ENCODE measurements at regions not wholly inside any gene's neighbourhood (a gene's known extent, or its start where the extent isn't known, plus 50 kb on each side); places are given as distances from the start of the nearest gene placed in this dataset.

DNA sequence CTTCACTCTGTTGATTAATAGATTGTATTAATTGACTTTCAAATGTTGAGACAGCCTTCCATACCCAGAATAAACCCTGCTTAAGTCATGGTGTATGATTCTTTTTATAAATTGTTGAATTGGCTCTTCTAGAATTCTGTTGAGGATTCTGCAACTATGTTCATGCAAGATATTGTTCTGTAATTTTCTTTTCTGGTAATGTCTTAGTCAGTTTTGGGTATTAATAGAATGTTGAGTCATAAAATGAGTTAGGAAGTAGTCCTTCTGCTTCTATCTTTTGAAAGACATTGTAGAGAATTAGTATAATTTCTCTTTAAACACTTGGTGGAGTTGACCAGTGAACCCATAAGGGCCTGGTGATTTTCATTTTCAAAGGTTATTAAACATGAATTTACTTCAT lies 958.9 kb downstream of the LRFN5 start:
- no peaks in the 10 kb centered on the region for H3K36me3 Mint-ChIP-seq
- H3K27ac Mint-ChIP-seq = no peak overlapping the region

DNA sequence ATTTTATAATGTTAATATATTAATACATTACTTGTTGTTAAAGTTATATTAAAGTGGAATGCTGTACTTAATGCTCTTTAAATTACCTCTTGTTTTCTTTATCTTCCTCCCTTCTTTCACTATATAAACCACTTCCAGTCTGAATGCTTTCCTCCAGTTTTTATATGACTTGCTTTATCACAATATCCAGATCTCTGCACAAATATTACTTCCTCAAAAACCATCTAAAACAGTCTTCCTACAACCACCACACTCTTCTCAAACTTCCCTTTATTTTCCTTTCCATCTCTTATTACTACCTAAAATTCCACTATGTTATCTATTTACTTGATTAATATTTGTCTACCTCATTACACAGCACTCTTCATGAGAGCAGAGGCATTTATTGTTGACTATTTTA lies 956.6 kb downstream of the LRFN5 start:
- no peak for DNase-seq
- peaks cover 9% of the 10 kb centered on the region for H3K9me3 Mint-ChIP-seq (ENCODE audit: low read depth)
- ATAC-seq = no peak
- no peaks in the 10 kb centered on the region for H3K36me3 Mint-ChIP-seq
- H3K27ac Mint-ChIP-seq = no peak overlapping the region
- H3K27me3 Mint-ChIP-seq = no peaks in the 10 kb centered on the region
- CTCF ChIA-PET = no interaction called here
- no peak overlapping the region for H3K4me3 Mint-ChIP-seq
- H3K4me1 Mint-ChIP-seq = no peaks in the 10 kb centered on the region

More for the DNA sequence above, 958.9 kb downstream of the LRFN5 start:
- Mint-ChIP-seq H3K4me1 (no peaks in the 10 kb centered on the region), H3K9me3 (ENCODE audit: low read depth) (peaks cover 12% of the 10 kb centered on the region), H3K27me3 (no peaks in the 10 kb centered on the region), H3K4me3 (no peak overlapping the region)
- DNase-seq (no peak), ATAC-seq (no peak)
- CTCF ChIA-PET = no interaction called here

DNA sequence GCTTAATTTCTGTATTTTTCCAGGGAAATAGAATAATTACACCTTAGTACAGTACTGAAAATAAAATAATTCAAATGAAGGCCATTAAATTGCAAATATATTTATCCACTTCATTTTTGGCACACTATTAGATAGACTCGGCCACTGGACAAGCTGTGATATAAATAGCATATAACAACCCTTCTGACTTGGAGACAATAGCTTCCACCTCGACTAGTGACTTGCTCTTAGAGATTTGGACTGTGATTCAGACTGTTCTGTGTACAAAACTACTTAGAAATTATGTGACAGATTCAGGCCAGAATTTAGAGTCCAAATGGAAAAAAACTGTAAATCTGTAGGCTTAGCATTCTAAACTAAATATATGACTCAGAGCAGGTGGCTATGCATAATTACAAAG lies 949.9 kb downstream of the LRFN5 start:
- CTCF ChIA-PET = no interaction called here
- Mint-ChIP-seq H3K36me3 (no peaks in the 10 kb centered on the region), H3K4me3 (no peak overlapping the region), H3K9me3 (ENCODE audit: low read depth) (peaks cover 10% of the 10 kb centered on the region), H3K27me3 (no peaks in the 10 kb centered on the region), H3K27ac (no peak overlapping the region), H3K4me1 (no peaks in the 10 kb centered on the region)
- no peak for DNase-seq
- ATAC-seq = no peak

DNA sequence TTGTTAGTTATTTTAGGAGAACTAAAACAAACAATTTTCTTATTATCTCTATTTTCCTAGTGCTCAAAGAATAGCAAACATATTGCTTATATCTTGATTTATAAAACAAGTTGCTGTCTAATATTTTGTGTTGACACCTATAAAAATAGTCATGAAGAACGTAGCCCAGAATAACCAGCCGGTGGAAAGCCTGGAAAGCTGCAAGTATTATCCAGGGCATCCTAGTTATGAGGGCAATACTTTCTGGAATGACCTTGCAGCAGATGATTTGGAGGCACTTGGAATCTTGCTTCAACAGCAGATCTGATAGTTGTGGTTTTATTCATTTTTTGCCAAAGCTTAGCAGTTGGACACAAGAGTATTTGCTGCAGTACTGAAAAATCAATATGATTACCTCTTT lies 948.7 kb downstream of the LRFN5 start:
- CTCF ChIA-PET = no interaction called here

DNA sequence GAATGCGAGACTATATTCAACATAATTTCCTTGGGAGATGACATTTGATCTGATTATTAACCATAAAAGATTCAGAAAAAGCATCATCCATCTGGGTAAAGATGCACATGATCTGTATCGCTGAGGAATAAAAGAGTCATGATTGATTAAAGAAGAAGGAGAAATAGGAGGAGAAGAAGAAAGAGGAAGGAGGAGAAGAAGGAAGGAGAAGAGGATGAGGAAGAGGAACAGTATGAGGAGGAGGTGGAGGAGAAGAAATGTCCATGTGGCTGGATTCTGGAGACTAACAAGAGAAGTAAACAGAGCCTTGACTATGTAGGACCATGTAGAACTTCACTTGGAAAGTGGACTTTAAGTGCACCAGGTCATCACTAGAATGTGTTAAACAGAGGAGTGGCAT lies 947.4 kb downstream of the LRFN5 start:
- Mint-ChIP-seq H3K4me1 (no peaks in the 10 kb centered on the region), H3K9me3 (ENCODE audit: low read depth) (peaks cover 10% of the 10 kb centered on the region), H3K36me3 (no peaks in the 10 kb centered on the region), H3K4me3 (no peak overlapping the region), H3K27me3 (no peaks in the 10 kb centered on the region), H3K27ac (no peak overlapping the region)
- CTCF ChIA-PET = no interaction called here
- ATAC-seq (no peak), DNase-seq (no peak)

More for the DNA sequence above, 948.7 kb downstream of the LRFN5 start:
- Mint-ChIP-seq H3K4me3 (no peak overlapping the region), H3K4me1 (no peaks in the 10 kb centered on the region), H3K9me3 (ENCODE audit: low read depth) (peaks cover 10% of the 10 kb centered on the region), H3K27me3 (no peaks in the 10 kb centered on the region), H3K27ac (no peak overlapping the region), H3K36me3 (no peaks in the 10 kb centered on the region)
- no peak for ATAC-seq
- DNase-seq = no peak

DNA sequence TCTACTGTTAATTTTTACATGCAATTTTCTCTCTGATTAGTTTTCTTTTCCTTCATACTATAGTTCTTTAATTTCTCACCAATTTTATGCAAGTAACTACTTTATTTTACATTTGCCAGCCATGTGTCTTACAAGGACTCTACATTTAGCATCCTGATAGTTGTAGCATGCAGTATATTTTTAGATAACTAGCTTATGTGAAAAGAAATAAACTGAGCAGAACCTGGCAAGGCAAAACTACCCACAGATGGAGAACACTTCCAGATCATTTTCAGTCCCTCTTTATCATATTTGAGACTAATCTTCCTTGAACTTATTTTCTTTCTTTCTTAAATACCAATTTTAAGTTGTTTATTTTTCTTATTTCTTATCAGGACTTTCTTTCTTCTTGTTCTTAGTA lies 943.6 kb downstream of the LRFN5 start:
- H3K36me3 Mint-ChIP-seq = no peaks in the 10 kb centered on the region
- H3K27me3 Mint-ChIP-seq = no peaks in the 10 kb centered on the region
- no peak overlapping the region for H3K27ac Mint-ChIP-seq
- ATAC-seq = no peak
- H3K9me3 Mint-ChIP-seq (ENCODE audit: low read depth) = peaks cover 7% of the 10 kb centered on the region
- H3K4me3 Mint-ChIP-seq = no peak overlapping the region
- H3K4me1 Mint-ChIP-seq = no peaks in the 10 kb centered on the region
- CTCF ChIA-PET = no interaction called here
- no peak for DNase-seq

DNA sequence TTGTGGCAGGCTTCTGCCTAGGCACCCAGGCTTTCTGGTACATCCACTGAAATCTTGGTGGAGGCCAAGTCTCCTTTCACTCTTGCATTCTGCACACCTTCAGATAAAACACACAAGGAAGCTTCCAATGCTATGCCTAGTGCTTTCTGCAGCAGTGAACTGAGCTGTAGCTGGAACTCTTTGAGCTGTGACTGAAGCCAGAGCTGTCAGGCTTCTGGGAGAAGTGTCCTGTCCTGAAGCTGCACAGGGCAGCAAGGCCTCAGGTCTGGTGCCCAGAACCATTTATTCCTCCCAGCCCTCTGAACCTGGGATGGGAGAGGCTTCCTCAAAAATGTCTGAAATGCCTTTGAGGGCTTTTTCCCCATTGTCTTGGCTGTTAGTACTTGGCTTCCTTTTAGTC lies 941.7 kb downstream of the LRFN5 start:
- no peak overlapping the region for H3K4me3 Mint-ChIP-seq
- H3K9me3 Mint-ChIP-seq (ENCODE audit: low read depth) = peaks cover 2% of the 10 kb centered on the region
- ATAC-seq (no peak), DNase-seq (no peak)
- no peaks in the 10 kb centered on the region for H3K27me3 Mint-ChIP-seq
- H3K36me3 Mint-ChIP-seq = no peaks in the 10 kb centered on the region
- CTCF ChIA-PET = no interaction called here
- H3K27ac Mint-ChIP-seq = no peak overlapping the region
- no peaks in the 10 kb centered on the region for H3K4me1 Mint-ChIP-seq

DNA sequence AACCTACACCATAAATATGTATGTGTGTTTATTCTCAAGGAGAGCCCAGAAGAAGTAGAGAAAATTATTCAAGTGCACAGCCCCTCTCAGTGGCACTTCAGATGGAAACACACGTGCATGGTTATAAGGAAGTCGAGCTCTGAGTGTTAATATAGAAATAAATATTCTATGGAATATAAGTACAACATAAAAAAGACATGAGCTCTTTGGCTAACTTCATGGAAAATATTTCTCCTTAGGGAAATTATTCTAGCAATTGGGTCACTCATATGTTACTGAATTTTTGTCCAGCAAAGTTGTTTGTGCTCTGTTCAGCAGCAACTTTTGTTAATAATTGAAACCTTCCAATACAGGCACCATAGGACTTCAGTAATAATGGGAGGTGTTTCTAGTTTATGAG lies 939.0 kb downstream of the LRFN5 start:
- no peak overlapping the region for H3K27ac Mint-ChIP-seq
- DNase-seq (no peak), ATAC-seq (no peak)
- no peaks in the 10 kb centered on the region for H3K36me3 Mint-ChIP-seq
- H3K27me3 Mint-ChIP-seq = no peaks in the 10 kb centered on the region
- CTCF ChIA-PET = no interaction called here
- H3K4me3 Mint-ChIP-seq = no peak overlapping the region
- no peaks in the 10 kb centered on the region for H3K4me1 Mint-ChIP-seq
- peaks cover 2% of the 10 kb centered on the region for H3K9me3 Mint-ChIP-seq (ENCODE audit: low read depth)

DNA sequence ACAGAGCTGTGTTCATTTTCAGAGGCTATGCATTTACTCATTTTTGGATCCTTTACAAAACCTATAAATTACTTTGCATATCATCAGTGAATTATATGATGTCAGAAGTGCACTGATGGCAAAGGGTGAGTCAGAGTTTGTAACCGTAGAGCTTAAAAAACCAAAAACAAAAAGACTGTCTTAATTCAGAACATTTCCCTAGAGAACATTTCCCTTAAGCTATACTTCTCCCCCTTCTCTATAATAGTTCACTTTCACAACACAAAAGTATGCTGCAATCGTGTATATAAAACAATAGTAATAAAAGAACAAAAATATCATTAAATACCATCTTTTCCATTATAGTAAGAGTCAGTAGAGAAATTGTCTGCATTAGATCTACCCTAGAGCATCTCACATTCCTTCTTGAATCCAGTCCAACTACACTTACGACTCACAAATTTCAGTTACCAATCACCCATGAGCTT lies 934.9 kb downstream of the LRFN5 start:
- no peaks in the 10 kb centered on the region for H3K4me1 Mint-ChIP-seq
- DNase-seq (no peak), ATAC-seq (no peak)
- CTCF ChIA-PET = no interaction called here
- H3K36me3 Mint-ChIP-seq = no peaks in the 10 kb centered on the region
- no peak overlapping the region for H3K27ac Mint-ChIP-seq
- H3K4me3 Mint-ChIP-seq = no peak overlapping the region
- no peaks in the 10 kb centered on the region for H3K9me3 Mint-ChIP-seq (ENCODE audit: low read depth)
- H3K27me3 Mint-ChIP-seq = no peaks in the 10 kb centered on the region

DNA sequence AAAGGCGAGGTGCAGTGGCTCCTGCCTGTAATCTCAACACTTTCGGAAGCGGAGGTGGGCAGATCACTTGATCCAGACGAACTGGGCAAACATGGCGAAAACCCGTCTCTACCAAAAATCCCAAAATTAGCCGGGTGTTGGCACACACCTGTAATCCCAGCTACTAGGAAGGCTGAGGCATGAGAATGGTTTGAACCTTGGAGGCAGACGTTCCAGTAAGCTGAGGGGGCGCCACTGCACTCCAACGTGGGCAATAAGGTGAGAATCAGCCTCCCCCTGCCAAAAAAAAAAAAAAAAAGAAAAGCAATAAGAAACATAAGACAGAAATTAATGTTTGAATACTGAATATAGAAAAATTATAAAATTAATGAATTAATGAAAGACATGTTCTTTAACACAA lies 928.7 kb downstream of the LRFN5 start:
- Mint-ChIP-seq H3K9me3 (ENCODE audit: low read depth) (peaks cover 4% of the 10 kb centered on the region), H3K4me3 (no peak overlapping the region), H3K27me3 (no peaks in the 10 kb centered on the region), H3K36me3 (no peaks in the 10 kb centered on the region), H3K27ac (no peak overlapping the region), H3K4me1 (no peaks in the 10 kb centered on the region)
- ATAC-seq = no peak
- DNase-seq = no peak
- CTCF ChIA-PET = no interaction called here

DNA sequence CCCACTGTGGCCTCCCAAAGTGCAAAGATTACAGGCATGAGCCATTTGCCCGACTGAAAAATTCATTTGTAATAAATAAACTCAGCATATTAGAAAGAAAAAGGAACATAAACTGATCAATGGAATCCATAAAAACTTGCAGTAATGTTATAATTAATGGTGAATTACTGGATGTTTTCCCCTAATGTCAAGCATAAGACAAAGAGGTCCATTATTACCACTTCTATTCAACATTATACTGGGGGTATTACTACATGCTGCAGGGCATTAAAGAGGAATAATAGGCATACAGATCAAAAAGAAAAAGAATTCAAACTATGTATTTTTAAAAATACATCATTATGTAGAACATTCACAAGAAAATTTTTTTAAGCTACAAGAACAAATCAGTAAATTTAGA lies 926.8 kb downstream of the LRFN5 start:
- ATAC-seq = no peak
- CTCF ChIA-PET = no interaction called here
- no peaks in the 10 kb centered on the region for H3K27me3 Mint-ChIP-seq

DNA sequence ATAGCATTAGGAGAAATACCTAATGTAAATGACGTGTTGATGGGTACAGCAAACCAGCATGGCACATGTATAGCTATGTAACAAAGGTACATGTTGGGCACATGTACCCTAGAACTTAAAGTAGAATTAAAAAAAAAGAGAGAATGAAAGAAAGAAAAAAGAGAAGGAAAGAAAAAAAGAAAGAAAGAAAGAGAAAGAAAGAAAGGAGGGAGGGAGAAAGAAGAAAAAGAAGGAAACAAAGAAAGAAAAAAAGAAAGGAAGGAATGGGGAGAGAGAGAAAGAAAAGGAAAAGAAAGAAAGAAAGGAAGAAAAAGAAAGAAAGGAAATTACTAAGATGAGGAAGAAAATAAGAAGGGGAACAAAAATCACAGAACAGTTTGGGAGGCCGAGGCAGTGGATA lies 925.5 kb downstream of the LRFN5 start:
- Mint-ChIP-seq H3K36me3 (no peaks in the 10 kb centered on the region), H3K4me1 (no peaks in the 10 kb centered on the region), H3K27ac (no peak overlapping the region), H3K27me3 (no peaks in the 10 kb centered on the region), H3K9me3 (ENCODE audit: low read depth) (peaks cover 4% of the 10 kb centered on the region), H3K4me3 (no peak overlapping the region)
- ATAC-seq = no peak
- CTCF ChIA-PET = no interaction called here
- DNase-seq = no peak

More for the DNA sequence above, 926.8 kb downstream of the LRFN5 start:
- Mint-ChIP-seq H3K36me3 (no peaks in the 10 kb centered on the region), H3K4me1 (no peaks in the 10 kb centered on the region), H3K4me3 (no peak overlapping the region), H3K27ac (no peak overlapping the region), H3K9me3 (ENCODE audit: low read depth) (peaks cover 4% of the 10 kb centered on the region)
- no peak for DNase-seq

DNA sequence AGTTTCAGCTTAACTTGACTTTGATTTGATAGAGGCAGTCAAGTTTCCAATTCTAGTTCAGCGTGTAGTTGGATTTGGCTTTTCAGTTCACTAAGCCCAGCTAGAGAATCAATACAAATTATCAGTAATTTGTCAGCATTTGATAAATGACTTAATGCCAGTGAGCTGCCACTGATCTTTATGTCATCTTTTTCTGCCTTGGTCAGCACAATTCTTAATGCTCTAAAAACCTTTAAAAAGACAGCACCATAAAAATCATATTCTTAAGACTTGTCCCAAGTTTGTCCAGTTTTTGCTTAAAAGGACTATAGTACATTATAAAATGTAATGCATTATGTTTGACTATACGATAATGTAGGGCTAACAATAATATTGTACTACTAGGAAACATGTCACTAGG lies 920.5 kb downstream of the LRFN5 start:
- no peaks in the 10 kb centered on the region for H3K4me1 Mint-ChIP-seq
- H3K36me3 Mint-ChIP-seq = no peaks in the 10 kb centered on the region
- no peak overlapping the region for H3K4me3 Mint-ChIP-seq
- no peaks in the 10 kb centered on the region for H3K27me3 Mint-ChIP-seq
- no peak overlapping the region for H3K27ac Mint-ChIP-seq
- peaks cover 4% of the 10 kb centered on the region for H3K9me3 Mint-ChIP-seq (ENCODE audit: low read depth)
- CTCF ChIA-PET = no interaction called here
- no peak for DNase-seq
- ATAC-seq = no peak

DNA sequence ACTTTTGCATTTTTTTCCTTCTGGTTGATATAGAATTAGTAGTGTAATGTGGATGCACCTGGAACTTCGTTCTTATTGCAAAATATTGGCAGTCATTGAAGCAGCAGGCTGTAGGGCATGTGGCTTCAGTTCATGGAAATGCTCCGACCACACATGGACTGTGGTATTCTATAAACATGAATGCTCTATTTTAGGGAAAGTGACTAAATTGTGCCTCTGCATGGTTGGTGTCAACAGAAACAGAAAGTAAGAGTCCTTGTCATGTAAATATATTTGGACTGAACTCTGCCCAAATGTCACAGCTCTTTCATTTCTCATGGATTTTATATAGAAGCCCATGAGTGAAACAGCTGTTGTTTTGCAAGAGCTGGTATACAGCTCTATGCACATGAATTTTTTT lies 917.0 kb downstream of the LRFN5 start:
- CTCF ChIA-PET = no interaction called here
- H3K27me3 Mint-ChIP-seq = no peaks in the 10 kb centered on the region

DNA sequence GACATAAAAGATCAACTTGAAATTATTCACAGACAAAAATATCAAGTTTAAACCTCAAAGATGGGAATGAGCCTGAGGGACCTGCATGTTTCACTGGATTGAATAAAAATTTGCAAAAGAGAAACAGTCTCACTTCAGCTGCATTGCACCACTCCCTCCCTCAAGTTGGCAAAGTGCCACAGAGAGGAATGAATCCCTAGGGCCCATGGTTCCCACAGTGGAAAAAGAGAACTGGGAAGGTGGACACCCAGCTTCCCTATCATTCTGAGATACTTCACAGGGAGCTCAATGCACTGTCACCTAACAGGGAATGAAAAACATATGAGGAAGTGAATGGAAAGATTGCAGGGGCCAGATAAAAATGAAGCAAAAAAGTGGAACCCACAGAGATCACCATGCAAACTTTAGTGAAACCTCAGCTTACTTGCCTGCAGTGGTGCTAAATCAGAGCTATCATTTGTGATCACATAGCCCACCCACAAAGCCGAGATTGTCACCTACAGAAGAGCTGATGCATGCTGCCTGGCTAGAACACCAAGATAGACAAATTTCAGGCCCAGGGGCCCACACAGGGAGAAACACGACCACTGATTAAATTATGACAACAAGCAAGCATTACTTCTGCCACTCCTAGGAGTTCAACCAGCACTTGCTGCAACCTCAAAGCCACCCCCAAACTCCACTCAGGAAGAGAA lies 911.3 kb downstream of the LRFN5 start:
- H3K4me3 Mint-ChIP-seq = no peak overlapping the region
- CTCF ChIA-PET = no interaction called here
- H3K27me3 Mint-ChIP-seq = no peaks in the 10 kb centered on the region
- ATAC-seq (no peak), DNase-seq (no peak)
- no peaks in the 10 kb centered on the region for H3K4me1 Mint-ChIP-seq
- H3K36me3 Mint-ChIP-seq = no peaks in the 10 kb centered on the region
- H3K27ac Mint-ChIP-seq = no peak overlapping the region
- H3K9me3 Mint-ChIP-seq (ENCODE audit: low read depth) = peaks cover 8% of the 10 kb centered on the region

More for the DNA sequence above, 917.0 kb downstream of the LRFN5 start:
- no peak for ATAC-seq
- Mint-ChIP-seq H3K27ac (no peak overlapping the region), H3K36me3 (no peaks in the 10 kb centered on the region), H3K4me3 (no peak overlapping the region), H3K4me1 (no peaks in the 10 kb centered on the region), H3K9me3 (ENCODE audit: low read depth) (peaks cover 2% of the 10 kb centered on the region)
- DNase-seq = no peak
